Activated CD8-positive, alpha-beta T cell treated with anti-CD3 and anti-CD28 coated beads, Interleukin-2, amount 10 ng/mL, durations not matched to agents 7 days and 5 days (primary cell): ENCODE measurements at regions not wholly inside any gene's neighbourhood (a gene's known extent, or its start where the extent isn't known, plus 50 kb on each side); places are given as distances from the start of the nearest gene placed in this dataset.

Experiments
- ATAC-seq: fragments of 150-1000 bp; cut with Tn5 transposase; one replicate; pipeline ENCODE4 v1.10.0; 2021; ENCODE audit warnings: moderate library complexity
- CTCF ChIA-PET: fragments of 350-600 bp; sonication (Branson Sonifier 250); formaldehyde crosslinking; loops from one replicate; lab custom pipeline; 2021; ENCODE audit warnings: antibody characterized with exemption; lab: Charles Lee
- POLR2A ChIA-PET: fragments of 350-600 bp; sonication (Branson Sonifier 250); formaldehyde crosslinking; loops from one replicate; lab custom pipeline; 2021; ENCODE audit warnings: antibody characterized with exemption; lab: Charles Lee
- DNase-seq: peaks from one replicate; pipeline ENCODE4 v3.0.0-alpha.2; 2020
- H3K27ac Mint-ChIP-seq: one replicate; pipeline ENCODE4 v1.8.0; 2021; ENCODE audit warnings: mild to moderate bottlenecking, mixed read lengths
- H3K27me3 Mint-ChIP-seq: one replicate; pipeline ENCODE4 v1.8.0; 2021; ENCODE audit warnings: low read depth, mixed read lengths
- H3K36me3 Mint-ChIP-seq: one replicate; pipeline ENCODE4 v1.8.0; 2021; ENCODE audit warnings: low read depth, mixed read lengths
- H3K4me1 Mint-ChIP-seq: one replicate; pipeline ENCODE4 v1.8.0; 2021; ENCODE audit warnings: low read depth, mixed read lengths
- H3K4me3 Mint-ChIP-seq: one replicate; pipeline ENCODE4 v1.8.0; 2021; ENCODE audit warnings: mild to moderate bottlenecking, mixed read lengths
- H3K9me3 Mint-ChIP-seq: one replicate; pipeline ENCODE4 v1.8.0; 2022; ENCODE audit warnings: mixed read lengths; ENCODE audit not compliant: insufficient read depth

GRCh38 chr13:33956346-33956745 lies 138.4 kb downstream of the RFC3 start:
- Mint-ChIP-seq H3K27me3 (no peaks in the 10 kb centered on the region), H3K4me1 (no peaks in the 10 kb centered on the region), H3K27ac (no peak overlapping the region), H3K9me3 (no peaks in the 10 kb centered on the region), H3K4me3 (no peak overlapping the region), H3K36me3 (no peaks in the 10 kb centered on the region)
- DNase-seq, result no peak
- ChIA-PET CTCF (no interaction called here), POLR2A (no interaction called here)
- no peak for ATAC-seq

GRCh38 chr13:33957497-33957905 lies 139.6 kb downstream of the RFC3 start:
- POLR2A ChIA-PET, result no interaction called here
- H3K4me3 Mint-ChIP-seq, result no peak overlapping the region
- no peak overlapping the region for H3K27ac Mint-ChIP-seq
- no peaks in the 10 kb centered on the region for H3K36me3 Mint-ChIP-seq
- CTCF ChIA-PET, result no interaction called here
- DNase-seq (no peak), ATAC-seq (no peak)
- H3K9me3 Mint-ChIP-seq, result no peaks in the 10 kb centered on the region
- H3K27me3 Mint-ChIP-seq, result no peaks in the 10 kb centered on the region
- H3K4me1 Mint-ChIP-seq, result no peaks in the 10 kb centered on the region

- ATAC-seq (no peak), DNase-seq (no peak)
- no peaks in the 10 kb centered on the region for H3K27me3 Mint-ChIP-seq
- ChIA-PET POLR2A (no interaction called here), CTCF (no interaction called here)
- H3K4me1 Mint-ChIP-seq, result no peaks in the 10 kb centered on the region
- no peaks in the 10 kb centered on the region for H3K9me3 Mint-ChIP-seq
- H3K36me3 Mint-ChIP-seq, result no peaks in the 10 kb centered on the region
- H3K4me3 Mint-ChIP-seq, result no peak overlapping the region
- no peak overlapping the region for H3K27ac Mint-ChIP-seq
Observed at GRCh38 chr13:33958964-33959363, 141.0 kb downstream of the RFC3 start.

- Mint-ChIP-seq H3K4me1 (no peaks in the 10 kb centered on the region), H3K4me3 (no peak overlapping the region), H3K27ac (no peak overlapping the region), H3K9me3 (no peaks in the 10 kb centered on the region), H3K27me3 (no peaks in the 10 kb centered on the region), H3K36me3 (no peaks in the 10 kb centered on the region)
- POLR2A ChIA-PET, result no interaction called here
- CTCF ChIA-PET, result no interaction called here
- no peak for ATAC-seq
- no peak for DNase-seq
Observed at GRCh38 chr13:33963134-33963533, 145.2 kb downstream of the RFC3 start.

- no peak for DNase-seq
- no peaks in the 10 kb centered on the region for H3K9me3 Mint-ChIP-seq
- no peaks in the 10 kb centered on the region for H3K4me1 Mint-ChIP-seq
- no peaks in the 10 kb centered on the region for H3K36me3 Mint-ChIP-seq
- CTCF ChIA-PET, result no interaction called here
- H3K4me3 Mint-ChIP-seq, result no peak overlapping the region
- no peak for ATAC-seq
- no peak overlapping the region for H3K27ac Mint-ChIP-seq
- no peaks in the 10 kb centered on the region for H3K27me3 Mint-ChIP-seq
- POLR2A ChIA-PET, result no interaction called here
Observed at GRCh38 chr13:33963895-33964294, 145.9 kb downstream of the RFC3 start.

GRCh38 chr13:33968520-33969507 lies 150.9 kb downstream of the RFC3 start:
- CTCF ChIA-PET, result no interaction called here

GRCh38 chr13:33970746-33971561 lies 153.0 kb downstream of the RFC3 start:
- ChIA-PET POLR2A (no interaction called here), CTCF (no interaction called here)
- no peak overlapping the region for H3K27ac Mint-ChIP-seq
- H3K4me1 Mint-ChIP-seq, result no peaks in the 10 kb centered on the region
- H3K36me3 Mint-ChIP-seq, result no peaks in the 10 kb centered on the region
- ATAC-seq, result no peak
- H3K4me3 Mint-ChIP-seq, result no peak overlapping the region
- DNase-seq, result no peak
- H3K9me3 Mint-ChIP-seq, result no peaks in the 10 kb centered on the region
- no peaks in the 10 kb centered on the region for H3K27me3 Mint-ChIP-seq

More at GRCh38 chr13:33968520-33969507, 150.9 kb downstream of the RFC3 start:
- no peaks in the 10 kb centered on the region for H3K27me3 Mint-ChIP-seq
- H3K27ac Mint-ChIP-seq, result no peak overlapping the region
- ATAC-seq (no peak), DNase-seq (no peak)
- no peak overlapping the region for H3K4me3 Mint-ChIP-seq
- H3K36me3 Mint-ChIP-seq, result no peaks in the 10 kb centered on the region
- H3K4me1 Mint-ChIP-seq, result no peaks in the 10 kb centered on the region
- H3K9me3 Mint-ChIP-seq, result no peaks in the 10 kb centered on the region
- POLR2A ChIA-PET, result no interaction called here

- H3K36me3 Mint-ChIP-seq, result no peaks in the 10 kb centered on the region
- H3K27me3 Mint-ChIP-seq, result no peaks in the 10 kb centered on the region
- no peak for ATAC-seq
- no peaks in the 10 kb centered on the region for H3K9me3 Mint-ChIP-seq
- ChIA-PET CTCF (no interaction called here), POLR2A (no interaction called here)
- no peak overlapping the region for H3K27ac Mint-ChIP-seq
- H3K4me1 Mint-ChIP-seq, result no peaks in the 10 kb centered on the region
- no peak for DNase-seq
- no peak overlapping the region for H3K4me3 Mint-ChIP-seq
Observed at GRCh38 chr13:33971562-33971819, 153.5 kb downstream of the RFC3 start.

- Mint-ChIP-seq H3K4me1 (no peaks in the 10 kb centered on the region), H3K27me3 (no peaks in the 10 kb centered on the region), H3K9me3 (no peaks in the 10 kb centered on the region), H3K27ac (no peak overlapping the region), H3K36me3 (no peaks in the 10 kb centered on the region), H3K4me3 (no peak overlapping the region)
- ChIA-PET POLR2A (no interaction called here), CTCF (no interaction called here)
- ATAC-seq, result no peak
- DNase-seq, result no peak
Observed at GRCh38 chr13:33973194-33973593, 155.2 kb downstream of the RFC3 start.

- ChIA-PET CTCF (no interaction called here), POLR2A (no interaction called here)
- no peak for ATAC-seq
- Mint-ChIP-seq H3K36me3 (no peaks in the 10 kb centered on the region), H3K9me3 (peaks cover 5% of the 10 kb centered on the region), H3K4me3 (no peak overlapping the region), H3K27ac (no peak overlapping the region), H3K4me1 (no peaks in the 10 kb centered on the region), H3K27me3 (no peaks in the 10 kb centered on the region)
- no peak for DNase-seq
Observed at GRCh38 chr13:33976965-33977364, 159.0 kb downstream of the RFC3 start.

GRCh38 chr13:33978653-33979052 lies 160.7 kb downstream of the RFC3 start:
- ATAC-seq (no peak), DNase-seq (no peak)
- H3K4me3 Mint-ChIP-seq, result no peak overlapping the region
- no peak overlapping the region for H3K27ac Mint-ChIP-seq
- CTCF ChIA-PET, result no interaction called here
- H3K27me3 Mint-ChIP-seq, result no peaks in the 10 kb centered on the region
- H3K36me3 Mint-ChIP-seq, result no peaks in the 10 kb centered on the region
- POLR2A ChIA-PET, result no interaction called here
- peaks cover 6% of the 10 kb centered on the region for H3K9me3 Mint-ChIP-seq
- no peaks in the 10 kb centered on the region for H3K4me1 Mint-ChIP-seq

GRCh38 chr13:33992881-33993336 lies 175.0 kb downstream of the RFC3 start:
- DNase-seq, result no peak
- Mint-ChIP-seq H3K27me3 (no peaks in the 10 kb centered on the region), H3K4me3 (no peak overlapping the region), H3K4me1 (no peaks in the 10 kb centered on the region), H3K9me3 (no peaks in the 10 kb centered on the region), H3K36me3 (no peaks in the 10 kb centered on the region), H3K27ac (no peak overlapping the region)
- ChIA-PET POLR2A (no interaction called here), CTCF (no interaction called here)
- no peak for ATAC-seq
